HG02840 (cell line): ENCODE measurements at regions not wholly inside any gene's neighbourhood (a gene's known extent, or its start where the extent isn't known, plus 50 kb on each side); places are given as distances from the start of the nearest gene placed in this dataset.
A peak's percentile ranks its signal among the peaks of the same experiment; 100 is the strongest.

Experiments
- ATAC-seq: cut with Tn5 transposase; IDR thresholded peaks from one replicate; pipeline ENCODE4 v1.9.1; 2021; ENCODE audit warnings: mild to moderate bottlenecking, moderate library complexity, moderate number of reproducible peaks; ENCODE audit not compliant: unreplicated experiment, low FRiP score

DNA sequence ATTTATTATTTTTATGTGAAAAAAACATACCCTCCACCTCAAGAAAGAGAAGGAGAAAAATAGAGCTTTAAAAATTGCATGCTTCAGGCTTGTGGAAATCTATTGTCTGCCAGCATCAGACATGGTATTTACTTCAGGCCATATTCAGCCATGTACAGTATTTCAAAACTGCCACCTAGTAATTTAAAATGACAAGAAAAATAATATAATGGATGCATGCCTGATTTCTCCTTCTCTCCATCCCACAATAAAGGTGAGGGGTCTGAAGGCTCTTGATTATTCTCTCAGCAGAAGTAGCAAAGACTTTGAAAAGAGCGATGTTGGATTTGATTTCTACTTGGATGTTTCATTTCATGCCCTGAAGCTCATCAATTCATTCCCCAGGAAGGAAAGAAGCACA lies 250.7 kb downstream of the TBC1D4 start:
- no peak for ATAC-seq

DNA sequence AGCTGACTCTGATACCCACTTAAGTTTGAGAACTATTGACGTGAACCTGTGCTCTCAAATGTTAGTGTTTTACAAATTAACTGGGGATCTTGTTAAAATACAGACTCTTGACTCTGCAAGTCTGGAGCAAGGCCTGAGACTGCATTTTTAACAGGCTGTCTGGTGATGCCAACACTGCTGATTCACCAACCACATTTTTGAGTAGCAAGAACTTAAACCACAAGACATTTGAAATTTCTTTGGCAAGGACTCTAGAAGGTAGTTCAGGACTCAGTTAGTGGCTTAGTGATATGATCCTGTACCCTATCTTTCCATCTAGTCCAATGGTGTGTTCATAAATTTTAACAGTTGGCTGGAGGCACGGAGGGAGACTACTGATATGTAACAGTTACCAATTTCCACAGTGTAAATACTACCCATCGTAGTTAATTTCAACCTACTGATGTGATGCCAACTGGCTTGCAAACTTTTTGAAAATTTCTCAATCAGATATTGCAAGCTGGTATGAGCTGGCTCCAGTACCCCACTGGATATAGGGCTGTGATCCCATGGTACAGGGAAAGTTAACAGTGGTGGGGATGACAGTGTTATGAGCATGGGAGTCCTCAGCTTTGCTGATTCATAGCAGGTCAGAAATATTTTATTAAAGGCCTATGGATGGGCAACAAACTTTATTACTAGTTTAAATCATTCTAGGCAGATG lies 255.1 kb downstream of the TBC1D4 start:
- ATAC-seq, result no peak

GRCh38 chr13:75226092-75226491 lies 255.9 kb downstream of the TBC1D4 start:
- no peak for ATAC-seq

- no peak for ATAC-seq
Observed at GRCh38 chr13:75225288-75226032, 256.5 kb downstream of the TBC1D4 start.

GRCh38 chr13:75224053-75224742 lies 257.8 kb downstream of the TBC1D4 start:
- ATAC-seq, result no peak

DNA sequence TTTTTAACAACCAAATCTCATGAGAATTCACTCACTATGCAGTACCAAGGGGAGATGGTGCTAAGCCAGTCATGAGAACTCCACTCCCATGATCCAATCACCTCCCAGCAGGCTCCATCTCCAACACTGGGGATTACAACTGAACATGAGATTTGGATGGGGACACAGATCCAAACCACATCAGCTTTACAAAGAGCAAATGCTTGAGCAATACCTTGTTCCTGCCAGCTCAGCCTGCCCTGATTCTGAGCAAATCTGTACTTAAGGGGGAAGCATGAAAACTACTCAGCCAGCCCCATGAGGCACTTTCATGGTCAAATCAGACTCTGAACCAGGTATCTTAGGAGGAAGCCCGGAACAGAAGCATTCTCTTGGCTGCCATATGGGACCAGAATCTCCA lies 259.9 kb downstream of the TBC1D4 start:
- no peak for ATAC-seq

DNA sequence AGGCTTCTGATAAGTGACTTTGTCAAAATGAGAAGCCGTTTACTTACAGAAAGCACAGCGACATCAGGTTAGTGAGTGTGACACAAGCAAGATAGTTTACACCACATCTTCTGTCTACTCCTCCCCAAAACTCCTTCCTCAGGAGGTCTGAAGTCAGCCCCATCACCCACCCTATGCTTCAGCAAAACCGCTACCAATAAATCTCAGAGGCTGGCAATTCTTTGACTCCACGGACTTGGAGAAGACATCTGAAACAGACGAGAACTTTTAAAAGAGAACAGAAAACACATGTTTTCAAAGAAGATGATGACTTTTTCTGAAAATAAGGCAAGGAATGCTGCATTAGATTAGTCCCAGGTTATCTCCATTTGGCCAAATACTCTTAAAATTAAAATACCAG lies 261.1 kb downstream of the TBC1D4 start:
- ATAC-seq, result no peak

GRCh38 chr13:75220238-75220542 lies 261.8 kb downstream of the TBC1D4 start:
- ATAC-seq, result no peak

GRCh38 chr13:75219479-75220237 lies 262.3 kb downstream of the TBC1D4 start:
- peak; percentile 96 for ATAC-seq

DNA sequence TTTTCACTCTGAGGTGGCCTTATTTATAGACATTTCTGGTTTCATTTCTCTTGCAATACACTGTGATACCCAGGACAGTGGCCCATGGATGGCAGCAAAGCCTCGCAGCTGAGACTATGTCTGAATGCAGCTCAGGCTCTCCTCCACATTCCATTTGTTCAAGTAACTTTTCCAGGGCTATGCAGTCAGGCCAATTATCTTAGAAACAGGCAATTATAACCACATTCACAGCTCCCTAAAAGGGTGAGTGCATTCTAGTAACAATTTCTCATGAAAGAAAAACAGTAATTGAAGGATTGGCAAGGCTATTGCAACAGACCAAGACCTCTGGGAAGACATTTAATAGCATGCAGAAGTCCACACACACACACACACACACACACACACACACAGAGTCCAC lies 264.0 kb downstream of the TBC1D4 start:
- ATAC-seq, result no peak

DNA sequence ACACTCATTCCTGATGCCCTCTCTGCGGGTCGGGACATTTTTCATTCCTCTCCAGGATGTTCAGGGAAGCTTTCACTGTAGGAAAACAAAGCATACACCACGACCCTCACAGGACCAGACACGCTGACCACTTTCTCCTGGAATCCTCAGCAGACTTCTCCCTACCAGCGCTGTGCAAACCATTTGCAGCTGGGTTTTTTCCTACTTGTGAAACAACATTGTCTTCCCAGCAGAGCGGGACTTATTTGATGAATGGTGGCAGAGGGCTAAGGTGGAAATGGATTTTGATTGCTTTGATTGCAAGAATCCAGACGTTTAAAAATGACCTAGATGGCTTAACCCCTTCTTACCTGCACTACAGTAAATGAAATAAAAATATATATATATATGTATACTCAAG lies 265.9 kb downstream of the TBC1D4 start:
- ATAC-seq, result no peak

- ATAC-seq, result no peak
Observed at GRCh38 chr13:75214846-75215245, 267.1 kb downstream of the TBC1D4 start.

DNA sequence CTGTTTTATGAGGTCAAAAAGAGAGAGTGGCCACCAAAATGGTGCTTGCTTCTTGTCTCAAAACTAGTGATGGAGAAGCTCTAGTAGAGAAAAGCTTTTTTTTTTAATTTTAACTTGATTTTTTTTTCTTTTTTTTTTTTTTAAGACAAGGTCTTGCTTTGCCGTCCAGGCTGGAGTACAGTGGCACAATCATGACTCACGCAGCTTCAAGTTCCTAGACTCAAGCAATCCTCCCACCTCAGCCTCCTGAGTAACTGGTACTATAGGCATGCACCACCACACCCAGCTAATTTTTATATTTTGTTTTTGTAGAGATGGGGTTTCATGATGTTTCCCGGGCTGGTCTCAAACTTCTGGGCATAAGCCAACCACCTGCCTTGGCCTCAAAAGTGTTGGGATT lies 279.0 kb downstream of the TBC1D4 start:
- ATAC-seq, result no peak

DNA sequence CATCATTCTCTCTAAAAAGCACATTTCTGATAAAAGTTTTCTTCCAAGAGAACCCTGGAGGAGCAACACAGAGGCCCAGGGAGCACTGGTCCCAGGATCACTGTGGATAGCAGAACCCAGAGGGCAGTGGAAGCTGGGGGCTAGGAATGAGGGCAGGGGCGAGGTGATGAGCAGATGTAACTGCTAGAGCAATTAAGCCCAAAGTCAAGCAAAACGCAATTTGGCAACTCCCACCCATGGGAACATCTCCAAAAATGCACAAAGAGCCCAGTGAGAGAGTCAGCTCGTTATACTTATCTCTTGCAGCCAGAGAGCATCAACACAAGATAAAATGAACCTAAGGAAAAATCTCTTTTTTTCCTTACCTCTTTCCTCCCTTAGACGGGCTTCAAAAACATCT lies 284.2 kb downstream of the TBC1D4 start:
- no peak for ATAC-seq

DNA sequence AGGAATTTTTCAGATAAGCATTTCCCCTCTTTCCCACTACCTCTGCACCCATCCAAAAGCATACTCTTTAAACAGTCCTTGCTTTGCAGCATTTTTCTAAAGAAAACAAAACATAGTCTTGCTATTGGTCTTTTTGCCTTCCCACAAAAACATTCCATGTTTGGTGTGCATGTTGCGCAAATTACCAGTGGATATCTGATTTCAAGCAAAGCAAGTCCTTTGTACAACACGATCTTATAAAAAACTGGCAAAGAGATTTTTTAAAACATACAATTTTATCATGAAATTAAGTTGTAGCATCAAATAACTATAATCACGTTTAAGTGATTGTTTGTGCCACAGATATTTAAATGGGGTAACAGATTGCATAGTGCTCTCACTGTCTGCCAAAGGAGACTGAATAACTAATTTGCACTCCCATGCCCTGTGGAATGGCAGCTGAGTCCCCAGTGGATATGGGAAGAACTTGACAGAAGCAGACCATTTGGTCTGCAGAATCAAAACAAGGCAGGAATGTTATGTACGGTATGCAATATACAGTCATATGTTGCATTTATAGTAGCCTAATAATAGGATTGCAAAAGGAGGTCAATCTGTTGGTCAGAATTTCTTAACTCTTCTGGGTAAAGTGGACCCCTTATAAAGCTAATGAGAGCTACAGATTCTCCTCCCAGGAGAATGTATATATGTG lies 285.7 kb downstream of the TBC1D4 start:
- no peak for ATAC-seq

DNA sequence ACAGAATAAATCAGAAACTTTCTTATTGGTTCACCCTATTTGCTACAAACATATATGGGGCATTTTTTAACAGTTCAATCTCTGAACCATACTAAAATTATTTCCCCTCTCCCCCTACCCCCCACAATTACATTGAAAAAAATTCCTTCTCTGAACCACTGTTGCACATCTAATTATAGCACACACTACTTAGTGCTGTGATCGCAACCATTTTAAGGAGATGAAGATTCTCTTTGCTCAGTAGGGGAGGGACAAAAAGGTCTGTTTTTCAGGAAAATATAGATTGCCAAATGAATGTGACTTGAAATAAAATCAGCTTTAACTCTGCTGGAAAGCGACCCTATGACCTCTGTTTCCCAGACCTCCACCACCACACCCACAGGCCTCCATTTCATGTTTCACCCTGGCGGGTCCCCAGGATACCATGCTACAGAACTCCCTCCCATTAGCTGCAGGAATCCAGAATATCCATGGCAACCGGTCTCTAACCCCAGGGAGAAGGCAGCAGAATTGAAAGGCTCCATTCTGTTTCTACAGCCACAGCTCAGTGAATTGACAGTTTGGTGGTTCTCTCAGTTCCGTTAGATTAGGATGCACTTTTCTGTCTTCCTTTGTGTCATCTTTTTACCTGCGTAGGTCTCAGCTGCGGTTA lies 286.3 kb downstream of the TBC1D4 start:
- no peak for ATAC-seq

DNA sequence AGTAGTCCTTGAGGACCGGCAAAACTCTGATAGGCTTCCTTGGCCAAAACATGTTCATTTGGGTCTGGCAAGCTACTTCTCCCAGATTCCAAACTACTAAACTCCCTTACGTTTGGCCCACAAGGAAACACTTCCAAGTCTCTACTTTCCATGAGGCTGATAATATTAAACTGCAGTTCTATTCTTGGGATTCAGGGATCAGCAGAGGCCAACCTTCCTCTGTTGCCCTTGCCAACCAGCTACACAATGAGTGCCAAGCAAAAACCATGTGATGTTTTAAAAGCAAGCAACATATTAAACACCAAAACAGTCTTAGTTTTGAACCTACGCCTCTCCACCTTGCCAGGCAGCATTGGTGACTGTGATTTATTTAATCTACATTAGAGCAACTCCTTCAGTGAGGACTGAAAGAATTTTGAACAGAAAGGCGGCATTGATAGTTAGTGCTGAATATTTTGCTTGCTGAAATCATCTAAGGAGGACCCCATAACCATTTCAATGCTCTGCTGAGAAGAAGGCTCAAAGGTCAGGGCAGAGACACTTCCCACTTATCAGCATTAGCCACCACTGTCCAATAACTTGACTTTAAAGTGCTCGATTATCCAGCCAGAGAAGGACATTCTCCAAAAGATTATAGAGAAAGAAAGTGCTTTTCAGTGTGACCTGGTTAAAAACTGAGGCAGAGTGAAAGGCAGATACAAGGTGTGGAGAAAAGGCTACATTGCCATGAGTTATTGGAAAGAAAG lies 287.1 kb downstream of the TBC1D4 start:
- no peak for ATAC-seq

DNA sequence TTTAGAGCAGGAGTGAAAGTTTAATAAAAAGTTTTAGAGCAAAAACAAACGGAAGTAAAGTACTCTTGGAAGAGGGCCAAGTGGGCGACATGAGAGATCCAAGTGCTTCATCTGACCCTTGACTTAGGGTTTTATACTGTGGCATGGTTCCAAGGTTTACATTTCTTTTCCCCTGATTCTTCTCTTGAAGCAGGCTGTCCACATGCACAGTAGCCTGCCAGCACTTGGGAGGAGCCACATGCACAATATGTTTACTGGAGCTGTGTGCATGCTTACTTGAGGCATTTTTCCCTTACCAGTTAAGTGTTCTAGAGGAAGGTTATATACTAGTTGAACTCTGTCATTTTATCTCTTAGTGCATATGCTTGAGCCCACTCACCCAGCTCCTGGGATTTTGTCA lies 295.6 kb downstream of the TBC1D4 start:
- no peak for ATAC-seq

DNA sequence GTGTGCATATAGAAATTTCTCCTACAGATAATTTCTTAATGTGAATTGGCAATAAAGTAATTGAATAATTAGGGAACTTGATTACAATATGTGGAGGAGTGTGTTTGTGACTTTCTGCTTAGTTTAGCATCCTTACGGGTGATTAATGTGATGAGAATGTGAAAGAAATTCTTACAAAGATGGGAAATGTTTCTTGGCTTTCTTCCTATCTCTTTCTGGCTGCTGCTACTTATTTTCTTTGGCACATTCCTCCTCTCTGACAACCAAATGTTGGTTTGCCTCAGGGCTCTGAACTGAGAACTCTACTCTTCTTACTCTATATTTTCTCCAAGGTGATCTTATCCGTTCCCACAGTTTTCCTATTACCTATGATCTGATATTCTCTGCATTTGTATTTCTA lies 300.1 kb downstream of the TBC1D4 start:
- ATAC-seq, result no peak
